ENCODE measurements at regions not wholly inside any gene's neighbourhood (a gene's known extent, or its start where the extent isn't known, plus 50 kb on each side); places are given as distances from the start of the nearest gene placed in this dataset.

GRCh38 chr2:20566331-20566730 is 84.6 kb downstream of the HS1BP3 start:
- H3K79me2 ChIP-seq (ENCODE audit: control insufficient read depth in 1 of 2, insufficient read depth in 2 of 2, low read length in 2 of 2): no peaks in the 10 kb centered on the region
- POLR2A ChIA-PET (ENCODE audit: partially characterized antibody): interaction anchor here (2.0 kb wide), 1 partner anchor 119 kb away, joined by 9 read pairs; the partner anchor contains the start of gene RHOB
- no peak for FAIRE-seq
- TF ChIP-seq CHD2 (IDR thresholded peaks at IDR 0.05; ENCODE audit: low read length) (no peak), NRF1 (IDR thresholded peaks at IDR 0.05; ENCODE audit: low read depth, low read length) (no peak), HDAC6 (IDR thresholded peaks at IDR 0.05; ENCODE audit: low read depth, low read length) (no peak), SAP30 (IDR thresholded peaks at IDR 0.05; ENCODE audit: insufficient read depth, insufficient replicate concordance, low read length) (no peak), CHD1 (IDR thresholded peaks at IDR 0.05; ENCODE audit: low read depth, low read length) (no peak), SP4 (IDR thresholded peaks at IDR 0.05; ENCODE audit: low read length) (no peak)

More at GRCh38 chr2:20566331-20566730, 84.6 kb downstream of the HS1BP3 start:
- Histone ChIP-seq H4K5ac (ENCODE audit: insufficient read length, low read depth, low read length) (no peak overlapping the region), H4K20me1 (replicated peaks in 1 of 2; ENCODE audit: control insufficient read depth in 1 of 2, insufficient read depth in 2 of 2, low read length in 2 of 2) (no peaks in the 10 kb centered on the region), H3K4me3 (ENCODE audit: extremely low read depth in 1 of 4, insufficient read depth in 2 of 4, low read depth in 3 of 4, low read length in 4 of 4) (no peak overlapping the region), H3K56ac (replicated peaks; ENCODE audit: insufficient read length, low read depth, low read length) (no peak overlapping the region), H3K4me1 (replicated peaks in 1 of 4; ENCODE audit: control insufficient read depth in 3 of 4, insufficient read depth in 4 of 4, low read length in 3 of 4) (peaks cover 8 to 14% (median 11%) of the 10 kb centered on the region in 4 experiments), H2AFZ (ENCODE audit: low read length) (no peak overlapping the region), H2BK20ac (ENCODE audit: low read length) (no peak overlapping the region), H2BK5ac (ENCODE audit: low read depth, low read length) (no peak overlapping the region), H2BK12ac (ENCODE audit: low read depth, low read length) (no peak overlapping the region), H3K18ac (ENCODE audit: extremely low read depth, low read length) (no peak overlapping the region), H3K23ac (ENCODE audit: insufficient read length) (no peak overlapping the region), H3K9me3 (ENCODE audit: insufficient read depth in 2 of 2, low read depth in 1 of 2, low read length in 1 of 2) (no peaks in the 10 kb centered on the region), H2BK120ac (replicated peaks; ENCODE audit: low read depth, low read length) (no peak overlapping the region), H3K79me1 (ENCODE audit: low read depth, low read length) (no peaks in the 10 kb centered on the region), H3K27ac (ENCODE audit: low read depth, low read length) (no peak overlapping the region), H3K4ac (replicated peaks; ENCODE audit: insufficient read length, low read depth, low read length) (no peak overlapping the region), H2AK5ac (ENCODE audit: low read depth, low read length) (no peak overlapping the region), H3K14ac (ENCODE audit: insufficient read length) (no peak overlapping the region), H3K27me3 (replicated peaks in 1 of 4; ENCODE audit: control insufficient read depth in 3 of 4, extremely low read depth in 1 of 4, insufficient read depth in 3 of 4, low read length in 3 of 4) (no peaks in the 10 kb centered on the region; a peak in 3 of 7 replicates), H3K36me3 (ENCODE audit: control insufficient read depth in 2 of 4, insufficient read depth in 4 of 4, low read length in 3 of 4) (no peaks in the 10 kb centered on the region), H2BK15ac (ENCODE audit: low read length) (no peak overlapping the region), H3K9ac (replicated peaks in 1 of 4; ENCODE audit: extremely low read depth in 1 of 4, low read depth in 3 of 4, low read length in 3 of 4) (no peak overlapping the region), H3K4me2 (ENCODE audit: insufficient read depth in 1 of 2, low read depth in 2 of 2, low read length in 2 of 2) (no peak overlapping the region), H4K91ac (replicated peaks; ENCODE audit: insufficient read length, low read length) (no peak overlapping the region), H3K23me2 (ENCODE audit: low read depth, low read length) (no peaks in the 10 kb centered on the region), H4K8ac (ENCODE audit: extremely low read depth, insufficient read depth, low read length) (no peak overlapping the region)
- DNase-seq (ENCODE audit: low read depth in 1 of 2, low spot score in 2 of 2): no peak
- CTCF ChIA-PET (ENCODE audit: partially characterized antibody): interaction anchor here (0.6 to 2.8 kb wide), 12 partner anchors 12 to 121 kb away, joined by 3 to 8 read pairs (median 4); partner anchors contain the start of gene RHOB
- 100% methylated on average over 2 of the region's 4 CpGs; no CpG with 5 or more reads in 1 of the 2 experiments for WGBS, 2 experiments (ENCODE audit: extremely low coverage in 1 of 2, insufficient coverage in 1 of 2, insufficient read length in 1 of 2, insufficient replicate concordance in 2 of 2, low coverage in 1 of 2, low lambda C conversion rate in 2 of 2, missing lambda C conversion rate in 1 of 2)
